ENCODE measurements at regions not wholly inside any gene's neighbourhood (a gene's known extent, or its start where the extent isn't known, plus 50 kb on each side); places are given as distances from the start of the nearest gene placed in this dataset.

- TF ChIP-seq, protein P1, sequence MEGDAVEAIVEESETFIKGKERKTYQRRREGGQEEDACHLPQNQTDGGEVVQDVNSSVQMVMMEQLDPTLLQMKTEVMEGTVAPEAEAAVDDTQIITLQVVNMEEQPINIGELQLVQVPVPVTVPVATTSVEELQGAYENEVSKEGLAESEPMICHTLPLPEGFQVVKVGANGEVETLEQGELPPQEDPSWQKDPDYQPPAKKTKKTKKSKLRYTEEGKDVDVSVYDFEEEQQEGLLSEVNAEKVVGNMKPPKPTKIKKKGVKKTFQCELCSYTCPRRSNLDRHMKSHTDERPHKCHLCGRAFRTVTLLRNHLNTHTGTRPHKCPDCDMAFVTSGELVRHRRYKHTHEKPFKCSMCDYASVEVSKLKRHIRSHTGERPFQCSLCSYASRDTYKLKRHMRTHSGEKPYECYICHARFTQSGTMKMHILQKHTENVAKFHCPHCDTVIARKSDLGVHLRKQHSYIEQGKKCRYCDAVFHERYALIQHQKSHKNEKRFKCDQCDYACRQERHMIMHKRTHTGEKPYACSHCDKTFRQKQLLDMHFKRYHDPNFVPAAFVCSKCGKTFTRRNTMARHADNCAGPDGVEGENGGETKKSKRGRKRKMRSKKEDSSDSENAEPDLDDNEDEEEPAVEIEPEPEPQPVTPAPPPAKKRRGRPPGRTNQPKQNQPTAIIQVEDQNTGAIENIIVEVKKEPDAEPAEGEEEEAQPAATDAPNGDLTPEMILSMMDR (conservative IDR thresholded peaks at IDR 0.05) = no peak
- no peak for TF ChIP-seq ZFX (IDR thresholded peaks at IDR 0.05)
These were observed 99.3 kb upstream of the SHH start for GRCh38 chr7:155911471-155912105.

Measured in C4-2B (cell line).